NB4 (cell line): ENCODE measurements at regions not wholly inside any gene's neighbourhood (a gene's known extent, or its start where the extent isn't known, plus 50 kb on each side); places are given as distances from the start of the nearest gene placed in this dataset.

ENCODE experiments used
- DNase-seq: peaks from one replicate; pipeline ENCODE4 v3.0.0; 2010; ENCODE audit warnings: low read depth
- H3K4me3 ChIP-seq: one replicate; pipeline ENCODE4 v1.5.1; 2011; ENCODE audit warnings: mild to moderate bottlenecking, low read depth, low read length, moderate library complexity
- CTCF ChIP-seq: IDR thresholded peaks from one replicate; pipeline ENCODE4 v1.5.1; 2012; ENCODE audit warnings: low read depth, low read length
- MAX ChIP-seq: IDR thresholded peaks from 2 replicates; pipeline ENCODE4 v1.6.1; 2011; ENCODE audit warnings: low read depth, low read length
- MYC ChIP-seq: IDR thresholded peaks from 2 replicates; pipeline ENCODE4 v1.6.1; 2011; ENCODE audit warnings: low read depth, low read length
- POLR2A ChIP-seq: IDR thresholded peaks from 2 replicates; pipeline ENCODE4 v1.6.1; 2011; ENCODE audit warnings: mild to moderate bottlenecking; ENCODE audit not compliant: insufficient read length; ENCODE audit errors: extremely low read depth

- no peak overlapping the region for H3K4me3 ChIP-seq
- TF ChIP-seq MAX (no peak), POLR2A (no peak), MYC (no peak), CTCF (no peak)
- no peak for DNase-seq
Observed at GRCh38 chr9:115422932-115423440, 305.0 kb upstream of the TNC start.

GRCh38 chr9:115423646-115424045 is 305.7 kb upstream of the TNC start:
- TF ChIP-seq POLR2A (no peak), MAX (no peak), MYC (no peak), CTCF (no peak)
- no peak for DNase-seq
- no peak overlapping the region for H3K4me3 ChIP-seq

- TF ChIP-seq MYC (no peak), MAX (no peak), POLR2A (no peak)
- DNase-seq = no peak
- H3K4me3 ChIP-seq = no peak overlapping the region
Observed at GRCh38 chr9:115425601-115426000, 307.6 kb upstream of the TNC start.

GRCh38 chr9:115437418-115437817 is 319.5 kb upstream of the TNC start:
- no peak for DNase-seq

GRCh38 chr9:115439641-115440040 is 321.7 kb upstream of the TNC start:
- no peak overlapping the region for H3K4me3 ChIP-seq
- TF ChIP-seq MYC (no peak), CTCF (no peak), MAX (no peak), POLR2A (no peak)
- no peak for DNase-seq

More at GRCh38 chr9:115437418-115437817, 319.5 kb upstream of the TNC start:
- no peak overlapping the region for H3K4me3 ChIP-seq
- TF ChIP-seq MYC (no peak), MAX (no peak), POLR2A (no peak), CTCF (no peak)

GRCh38 chr9:115442054-115442453 is 324.1 kb upstream of the TNC start:
- TF ChIP-seq POLR2A (no peak), CTCF (no peak), MAX (no peak), MYC (no peak)
- no peak overlapping the region for H3K4me3 ChIP-seq
- no peak for DNase-seq
